GM23338 (cell line): ENCODE measurements at regions not wholly inside any gene's neighbourhood (a gene's known extent, or its start where the extent isn't known, plus 50 kb on each side); places are given as distances from the start of the nearest gene placed in this dataset.

Source experiments
- CREB1 ChIP-seq: fragments of 250-450 bp; sonication (Bioruptor Pico); IDR thresholded peaks from 2 replicates; pipeline ENCODE4 v1.5.0; 2020; ENCODE audit warnings: low read depth, mild to moderate bottlenecking, moderate library complexity
- EZH2 ChIP-seq: fragments of 200-600 bp; sonication (generic); IDR thresholded peaks from one replicate; pipeline ENCODE4 v1.8.0; 2017; ENCODE audit warnings: antibody characterized with exemption, mild to moderate bottlenecking, low read depth; ENCODE audit not compliant: unreplicated experiment
- NANOG ChIP-seq: IDR thresholded peaks from 2 replicates; pipeline ENCODE4 v1.6.1; 2016; ENCODE audit warnings: antibody characterized with exemption, borderline replicate concordance
- POLR2AphosphoS5 ChIP-seq: IDR thresholded peaks from 2 replicates; pipeline ENCODE4 v1.6.1; 2016; ENCODE audit warnings: antibody characterized with exemption, low read depth
- STAT1 ChIP-seq: IDR thresholded peaks from one replicate; pipeline ENCODE4 v1.6.1; 2016; ENCODE audit warnings: antibody characterized with exemption; ENCODE audit not compliant: unreplicated experiment
- TF ChIP-seq, protein P1 (sequence below), 2 experiments: fragments of 200-600 bp in 1 of 2; sonication (generic) in 1 of 2; conservative IDR thresholded peaks; 2 replicates each; pipeline versions ENCODE4 v1.5.1 to v1.6.1; 2016 to 2017; ENCODE audit warnings: antibody characterized with exemption in 2 of 2, low read depth in 2 of 2, mild to moderate bottlenecking in 2 of 2, moderate library complexity in 1 of 2
- TF ChIP-seq, protein P2 (sequence below): IDR thresholded peaks from one replicate; pipeline ENCODE4 v1.6.1; 2018; ENCODE audit warnings: antibody characterized with exemption; ENCODE audit not compliant: unreplicated experiment

DNA sequence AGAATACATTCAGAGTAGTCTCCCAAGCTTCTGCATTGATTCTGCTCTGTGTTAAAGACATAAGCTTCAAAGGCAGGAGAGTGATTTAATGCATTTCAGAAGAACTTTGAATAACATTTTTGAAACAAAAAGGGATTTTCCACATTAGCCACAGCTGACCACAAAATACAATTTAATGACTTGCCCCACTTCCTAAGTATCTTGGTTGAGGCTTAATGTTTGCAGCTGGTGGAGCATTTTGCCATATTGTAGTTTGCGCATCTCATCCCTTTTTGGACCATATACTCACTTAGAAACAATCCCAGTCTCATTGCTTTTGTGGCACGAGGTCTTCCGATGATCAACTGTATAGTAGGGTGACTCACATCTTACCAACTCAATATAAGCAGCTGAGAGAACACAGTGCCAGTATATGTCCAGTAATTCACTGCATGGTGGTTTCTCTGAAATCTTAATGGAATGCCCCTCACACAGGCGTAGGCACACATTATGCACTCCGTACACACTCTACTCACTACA is 455.8 kb upstream of the PTGER4 start:
- TF ChIP-seq, protein P1, sequence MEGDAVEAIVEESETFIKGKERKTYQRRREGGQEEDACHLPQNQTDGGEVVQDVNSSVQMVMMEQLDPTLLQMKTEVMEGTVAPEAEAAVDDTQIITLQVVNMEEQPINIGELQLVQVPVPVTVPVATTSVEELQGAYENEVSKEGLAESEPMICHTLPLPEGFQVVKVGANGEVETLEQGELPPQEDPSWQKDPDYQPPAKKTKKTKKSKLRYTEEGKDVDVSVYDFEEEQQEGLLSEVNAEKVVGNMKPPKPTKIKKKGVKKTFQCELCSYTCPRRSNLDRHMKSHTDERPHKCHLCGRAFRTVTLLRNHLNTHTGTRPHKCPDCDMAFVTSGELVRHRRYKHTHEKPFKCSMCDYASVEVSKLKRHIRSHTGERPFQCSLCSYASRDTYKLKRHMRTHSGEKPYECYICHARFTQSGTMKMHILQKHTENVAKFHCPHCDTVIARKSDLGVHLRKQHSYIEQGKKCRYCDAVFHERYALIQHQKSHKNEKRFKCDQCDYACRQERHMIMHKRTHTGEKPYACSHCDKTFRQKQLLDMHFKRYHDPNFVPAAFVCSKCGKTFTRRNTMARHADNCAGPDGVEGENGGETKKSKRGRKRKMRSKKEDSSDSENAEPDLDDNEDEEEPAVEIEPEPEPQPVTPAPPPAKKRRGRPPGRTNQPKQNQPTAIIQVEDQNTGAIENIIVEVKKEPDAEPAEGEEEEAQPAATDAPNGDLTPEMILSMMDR (conservative IDR thresholded peaks at IDR 0.05; ENCODE audit: low read depth in 2 of 2) = no peak
- TF ChIP-seq CREB1 (CRISPR knock-in tag) = no peak
- TF ChIP-seq POLR2AphosphoS5 = no peak
- no peak for TF ChIP-seq EZH2
- no peak for TF ChIP-seq STAT1
- no peak for TF ChIP-seq NANOG
- TF ChIP-seq, protein P2, sequence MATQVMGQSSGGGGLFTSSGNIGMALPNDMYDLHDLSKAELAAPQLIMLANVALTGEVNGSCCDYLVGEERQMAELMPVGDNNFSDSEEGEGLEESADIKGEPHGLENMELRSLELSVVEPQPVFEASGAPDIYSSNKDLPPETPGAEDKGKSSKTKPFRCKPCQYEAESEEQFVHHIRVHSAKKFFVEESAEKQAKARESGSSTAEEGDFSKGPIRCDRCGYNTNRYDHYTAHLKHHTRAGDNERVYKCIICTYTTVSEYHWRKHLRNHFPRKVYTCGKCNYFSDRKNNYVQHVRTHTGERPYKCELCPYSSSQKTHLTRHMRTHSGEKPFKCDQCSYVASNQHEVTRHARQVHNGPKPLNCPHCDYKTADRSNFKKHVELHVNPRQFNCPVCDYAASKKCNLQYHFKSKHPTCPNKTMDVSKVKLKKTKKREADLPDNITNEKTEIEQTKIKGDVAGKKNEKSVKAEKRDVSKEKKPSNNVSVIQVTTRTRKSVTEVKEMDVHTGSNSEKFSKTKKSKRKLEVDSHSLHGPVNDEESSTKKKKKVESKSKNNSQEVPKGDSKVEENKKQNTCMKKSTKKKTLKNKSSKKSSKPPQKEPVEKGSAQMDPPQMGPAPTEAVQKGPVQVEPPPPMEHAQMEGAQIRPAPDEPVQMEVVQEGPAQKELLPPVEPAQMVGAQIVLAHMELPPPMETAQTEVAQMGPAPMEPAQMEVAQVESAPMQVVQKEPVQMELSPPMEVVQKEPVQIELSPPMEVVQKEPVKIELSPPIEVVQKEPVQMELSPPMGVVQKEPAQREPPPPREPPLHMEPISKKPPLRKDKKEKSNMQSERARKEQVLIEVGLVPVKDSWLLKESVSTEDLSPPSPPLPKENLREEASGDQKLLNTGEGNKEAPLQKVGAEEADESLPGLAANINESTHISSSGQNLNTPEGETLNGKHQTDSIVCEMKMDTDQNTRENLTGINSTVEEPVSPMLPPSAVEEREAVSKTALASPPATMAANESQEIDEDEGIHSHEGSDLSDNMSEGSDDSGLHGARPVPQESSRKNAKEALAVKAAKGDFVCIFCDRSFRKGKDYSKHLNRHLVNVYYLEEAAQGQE = no peak
